H1 (cell line): ENCODE measurements at regions not wholly inside any gene's neighbourhood (a gene's known extent, or its start where the extent isn't known, plus 50 kb on each side); places are given as distances from the start of the nearest gene placed in this dataset.

Experiments used
- CTCF ChIA-PET: fragments of 300-600 bp; sonication (Branson Sonifier 250); formaldehyde crosslinking; loops from one replicate; lab custom pipeline; 2021; ENCODE audit not compliant: partially characterized antibody; lab: Charles Lee
- POLR2A ChIA-PET: fragments of 300-600 bp; sonication (Branson Sonifier 250); formaldehyde crosslinking; loops from one replicate; lab custom pipeline; 2021; ENCODE audit warnings: inconsistent platforms; ENCODE audit not compliant: partially characterized antibody; lab: Charles Lee
- DNase-seq, 2 experiments: peaks; one replicate each; pipeline versions ENCODE4 v3.0.0 to v3.0.0-alpha.2; 2010 to 2022; ENCODE audit warnings: low spot score in 2 of 2, low read depth in 1 of 2, mixed read lengths in 1 of 2
- FAIRE-seq: peaks from 2 replicates; lab custom pipeline; 2011; peaks lifted over from hg19 to GRCh38; lab: Jason Lieb, UNC
- H2AFZ ChIP-seq: 2 replicates; pipeline ENCODE4 v1.8.1; 2012; ENCODE audit warnings: low read length, inconsistent platforms
- H2AK5ac ChIP-seq: 2 replicates; pipeline ENCODE4 v1.6.1; 2013; ENCODE audit warnings: low read depth, low read length
- H2BK120ac ChIP-seq: replicated peaks from 2 replicates; pipeline ENCODE3; 2013; ENCODE audit warnings: low read depth, low read length, inconsistent platforms
- H2BK12ac ChIP-seq: 2 replicates; pipeline ENCODE4 v1.6.1; 2013; ENCODE audit warnings: low read depth, low read length
- H2BK15ac ChIP-seq: 2 replicates; pipeline ENCODE4 v1.6.1; 2013; ENCODE audit warnings: low read length
- H2BK20ac ChIP-seq: 2 replicates; pipeline ENCODE4 v1.6.1; 2013; ENCODE audit warnings: low read length
- H2BK5ac ChIP-seq: 2 replicates; pipeline ENCODE4 v1.6.1; 2013; ENCODE audit warnings: low read depth, low read length
- H3K14ac ChIP-seq: 2 replicates; pipeline ENCODE4 v1.6.1; 2013; ENCODE audit warnings: inconsistent platforms; ENCODE audit not compliant: insufficient read length
- H3K18ac ChIP-seq: 2 replicates; pipeline ENCODE4 v1.6.1; 2013; ENCODE audit warnings: low read length; ENCODE audit errors: extremely low read depth
- H3K23ac ChIP-seq: 2 replicates; pipeline ENCODE4 v1.6.1; 2013; ENCODE audit warnings: inconsistent platforms; ENCODE audit not compliant: insufficient read length
- H3K23me2 ChIP-seq: 2 replicates; pipeline ENCODE4 v1.6.1; 2013; ENCODE audit warnings: low read depth, low read length
- H3K27ac ChIP-seq: 2 replicates; pipeline ENCODE4 v1.6.1; 2011; ENCODE audit warnings: low read depth, low read length, inconsistent platforms
- H3K27me3 ChIP-seq, 4 experiments: replicated peaks in 1 of 4; 1 replicate in 1 of 4; 2 replicates in 3 of 4; pipeline versions ENCODE4 v1.6.1 to v1.8.1; 2011 to 2013; ENCODE audit warnings: low read length in 3 of 4, mild to moderate bottlenecking in 3 of 4, inconsistent platforms in 2 of 4, mixed read lengths in 2 of 4, moderate library complexity in 1 of 4; ENCODE audit not compliant: control insufficient read depth in 3 of 4, insufficient read depth in 3 of 4; ENCODE audit errors: extremely low read depth in 1 of 4
- H3K36me3 ChIP-seq, 4 experiments: 2 replicates each; pipeline versions ENCODE4 v1.6.1 to v1.8.1; 2011 to 2013; ENCODE audit warnings: mild to moderate bottlenecking in 4 of 4, low read length in 3 of 4, moderate library complexity in 2 of 4, control low read depth in 1 of 4, inconsistent platforms in 1 of 4; ENCODE audit not compliant: insufficient read depth in 4 of 4, control insufficient read depth in 2 of 4
- H3K4ac ChIP-seq: replicated peaks from 2 replicates; pipeline ENCODE3; 2013; ENCODE audit warnings: low read length, low read depth, mixed read lengths, inconsistent platforms; ENCODE audit not compliant: insufficient read length
- H3K4me1 ChIP-seq, 4 experiments: replicated peaks in 1 of 4; 1 replicate in 1 of 4; 2 replicates in 3 of 4; pipeline versions ENCODE4 v1.6.1 to v1.8.1; 2011 to 2013; ENCODE audit warnings: low read length in 3 of 4, inconsistent platforms in 2 of 4, mixed read lengths in 1 of 4; ENCODE audit not compliant: insufficient read depth in 4 of 4, control insufficient read depth in 3 of 4
- H3K4me2 ChIP-seq, 2 experiments: 2 replicates each; pipeline versions ENCODE4 v1.6.1 to v1.8.1; 2011 to 2013; ENCODE audit warnings: low read depth in 2 of 2, low read length in 2 of 2, control low read depth in 1 of 2, inconsistent platforms in 1 of 2, mild to moderate bottlenecking in 1 of 2; ENCODE audit not compliant: insufficient read depth in 1 of 2
- H3K4me3 ChIP-seq, 4 experiments: fragments of 200-600, 300-600 bp in 1 of 4; sonication (generic), shearing (Covaris generic), sonication (Bioruptor Twin) in 1 of 4; 2 replicates each; pipeline versions ENCODE4 v1.5.1 to v1.8.1; 2011 to 2016; ENCODE audit warnings: low read length in 4 of 4, low read depth in 3 of 4, control low read depth in 2 of 4, inconsistent platforms in 2 of 4, mild to moderate bottlenecking in 2 of 4, mixed read lengths in 1 of 4, moderate library complexity in 1 of 4; ENCODE audit not compliant: insufficient read depth in 2 of 4; ENCODE audit errors: extremely low read depth in 1 of 4
- H3K56ac ChIP-seq: replicated peaks from 2 replicates; pipeline ENCODE3; 2013; ENCODE audit warnings: low read depth, mild to moderate bottlenecking, mixed read lengths, low read length, inconsistent platforms; ENCODE audit not compliant: insufficient read length
- H3K79me1 ChIP-seq: 2 replicates; pipeline ENCODE4 v1.6.1; 2013; ENCODE audit warnings: low read depth, low read length, control low read depth
- H3K79me2 ChIP-seq, 2 experiments: 2 replicates each; pipeline versions ENCODE4 v1.6.1 to v1.8.1; 2012 to 2013; ENCODE audit warnings: low read length in 2 of 2, mild to moderate bottlenecking in 2 of 2, inconsistent platforms in 1 of 2; ENCODE audit not compliant: insufficient read depth in 2 of 2, control insufficient read depth in 1 of 2
- H3K9ac ChIP-seq, 4 experiments: replicated peaks in 1 of 4; 1 replicate in 1 of 4; 2 replicates in 3 of 4; pipeline versions ENCODE4 v1.6.1 to v1.8.1; 2011 to 2013; ENCODE audit warnings: low read depth in 3 of 4, low read length in 3 of 4, control low read depth in 2 of 4, mild to moderate bottlenecking in 2 of 4, moderate library complexity in 2 of 4, inconsistent platforms in 1 of 4; ENCODE audit errors: extremely low read depth in 1 of 4
- H3K9me3 ChIP-seq, 2 experiments: 2 replicates each; pipeline versions ENCODE4 v1.6.1 to v1.8.1; 2012 to 2013; ENCODE audit warnings: mild to moderate bottlenecking in 2 of 2, moderate library complexity in 2 of 2, control low read depth in 1 of 2, inconsistent platforms in 1 of 2, low read depth in 1 of 2, low read length in 1 of 2, mixed read lengths in 1 of 2; ENCODE audit not compliant: insufficient read depth in 2 of 2
- H4K20me1 ChIP-seq, 2 experiments: replicated peaks in 1 of 2; 2 replicates each; pipeline versions ENCODE3 to v1.8.1; 2011 to 2013; ENCODE audit warnings: inconsistent platforms in 2 of 2, low read length in 2 of 2, mild to moderate bottlenecking in 1 of 2; ENCODE audit not compliant: insufficient read depth in 2 of 2, control insufficient read depth in 1 of 2
- H4K5ac ChIP-seq: 2 replicates; pipeline ENCODE4 v1.6.1; 2013; ENCODE audit warnings: low read length, low read depth, mixed read lengths, inconsistent platforms; ENCODE audit not compliant: insufficient read length
- H4K8ac ChIP-seq: 2 replicates; pipeline ENCODE4 v1.8.0; 2013; ENCODE audit warnings: mild to moderate bottlenecking, moderate library complexity, low read length, inconsistent platforms; ENCODE audit not compliant: insufficient read depth; ENCODE audit errors: extremely low read depth
- H4K91ac ChIP-seq: replicated peaks from 2 replicates; pipeline ENCODE3; 2013; ENCODE audit warnings: low read length, mixed read lengths, inconsistent platforms; ENCODE audit not compliant: insufficient read length
- BRCA1 ChIP-seq: IDR thresholded peaks from 2 replicates; pipeline ENCODE4 v1.6.1; 2012; ENCODE audit warnings: low read depth, low read length, improper control_type of control experiment
- CTBP2 ChIP-seq: IDR thresholded peaks from 2 replicates; pipeline ENCODE4 v1.7.0; 2011; ENCODE audit warnings: borderline replicate concordance, mild to moderate bottlenecking, moderate library complexity, mixed read lengths, low read length; ENCODE audit not compliant: insufficient read depth, insufficient read length
- JUN ChIP-seq: IDR thresholded peaks from 2 replicates; pipeline ENCODE4 v1.6.1; 2011; ENCODE audit warnings: low read depth, mild to moderate bottlenecking, improper control_type of control experiment, low read length
- KDM1A ChIP-seq: fragments of 200-600, 300-600 bp; sonication (generic); IDR thresholded peaks from 2 replicates; pipeline ENCODE4 v1.7.1; 2016; ENCODE audit warnings: mild to moderate bottlenecking, low read length, borderline replicate concordance
- RAD21 ChIP-seq, 2 experiments: IDR thresholded peaks in 1 of 2; conservative IDR thresholded peaks in 1 of 2; 2 replicates each; pipeline ENCODE4 v1.6.1; 2011; ENCODE audit warnings: low read depth in 2 of 2, low read length in 2 of 2, improper control_type of control experiment in 1 of 2, inconsistent platforms in 1 of 2, mild to moderate bottlenecking in 1 of 2, moderate library complexity in 1 of 2
- RFX5 ChIP-seq: IDR thresholded peaks from 2 replicates; pipeline ENCODE4 v1.6.1; 2011; ENCODE audit warnings: low read depth, low read length, improper control_type of control experiment, borderline replicate concordance
- SAP30 ChIP-seq: fragments of 300-600 bp; sonication (generic); IDR thresholded peaks from 2 replicates; pipeline ENCODE4 v1.7.1; 2012; ENCODE audit warnings: low read length, moderate library complexity, mild to moderate bottlenecking, inconsistent platforms; ENCODE audit not compliant: insufficient read depth, insufficient replicate concordance
- SIRT6 ChIP-seq: IDR thresholded peaks from one replicate; pipeline ENCODE4 v1.7.1; 2012; ENCODE audit warnings: low read length, inconsistent platforms
- TCF12 ChIP-seq: IDR thresholded peaks from 2 replicates; pipeline ENCODE4 v1.6.1; 2011; ENCODE audit warnings: low read depth, mild to moderate bottlenecking, low read length
- TEAD4 ChIP-seq: IDR thresholded peaks from 2 replicates; pipeline ENCODE4 v1.6.1; 2012; ENCODE audit warnings: low read depth, low read length, inconsistent platforms, mixed read lengths
- USF2 ChIP-seq: IDR thresholded peaks from 2 replicates; pipeline ENCODE4 v1.6.1; 2011; ENCODE audit warnings: low read length, improper control_type of control experiment
- WGBS, 2 experiments: shearing (Covaris generic) in 1 of 2; methylation state at CpG; one replicate each; pipeline versions ENCODE4 v1.1.6 to v1.1.7; 2013 to 2015; ENCODE audit warnings: low lambda C conversion rate in 2 of 2, mixed read lengths in 2 of 2, inconsistent platforms in 1 of 2, low coverage in 1 of 2, missing lambda C conversion rate in 1 of 2; ENCODE audit not compliant: insufficient replicate concordance in 2 of 2, insufficient coverage in 1 of 2, insufficient read length in 1 of 2; ENCODE audit errors: extremely low coverage in 1 of 2, missing lambda C conversion rate in 1 of 2; 5-methylcytosine and 5-hydroxymethylcytosine counted together
- TF ChIP-seq, protein P1 (sequence below): IDR thresholded peaks from 2 replicates; pipeline ENCODE4 v1.6.1; 2012; ENCODE audit warnings: low read length, inconsistent platforms

DNA sequence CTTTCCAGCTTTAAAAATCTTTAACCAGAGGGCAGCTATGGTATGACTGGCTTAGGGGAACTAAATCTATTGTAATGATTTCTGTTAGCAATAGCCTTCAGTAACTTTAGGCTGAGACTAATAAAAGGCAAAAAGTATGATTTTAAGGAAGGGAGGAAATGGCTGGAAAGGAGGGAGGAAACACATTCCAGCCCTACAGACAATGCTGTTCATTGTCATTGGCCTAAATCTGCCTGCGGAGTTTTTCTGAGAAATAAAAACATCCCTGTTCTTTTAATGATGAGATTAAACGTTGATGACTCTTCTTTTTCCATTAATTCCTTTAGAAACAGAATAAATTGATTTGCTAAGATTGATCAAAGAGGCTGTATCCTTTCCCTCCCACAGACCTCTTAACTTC lies 99.6 kb upstream of the GRAMD1B start:
- Histone ChIP-seq H3K27me3 (no peaks in the 10 kb centered on the region), H4K91ac (no peak overlapping the region), H3K18ac (no peak overlapping the region), H3K56ac (no peak overlapping the region), H2BK5ac (no peak overlapping the region), H2AFZ (no peak overlapping the region), H4K8ac (no peak overlapping the region), H3K9ac (no peak overlapping the region), H2BK120ac (no peak overlapping the region), H2BK12ac (no peak overlapping the region), H3K79me2 (no peaks in the 10 kb centered on the region), H3K14ac (no peak overlapping the region), H4K20me1 (no peaks in the 10 kb centered on the region), H3K4me2 (no peak overlapping the region), H3K27ac (no peak overlapping the region), H4K5ac (no peak overlapping the region), H2BK20ac (no peak overlapping the region), H3K79me1 (no peaks in the 10 kb centered on the region), H3K23me2 (no peaks in the 10 kb centered on the region), H3K36me3 (no peaks in the 10 kb centered on the region), H3K4me1 (no peaks in the 10 kb centered on the region), H3K4ac (no peak overlapping the region), H3K23ac (no peak overlapping the region), H2BK15ac (no peak overlapping the region), H3K9me3 (peaks cover 4 to 5% of the 10 kb centered on the region in 2 experiments; a peak in 1 of 4 replicates), H2AK5ac (no peak overlapping the region), H3K4me3 (no peak overlapping the region)
- 77% methylated on average over 2 of the region's 2 CpGs; no CpG with 5 or more reads in 1 of the 2 experiments for WGBS, 2 experiments
- POLR2A ChIA-PET = no interaction called here
- FAIRE-seq (no peak), DNase-seq (no peak)
- CTCF ChIA-PET = interaction anchor here (0.6 to 1.5 kb wide), 3 partner anchors 12 to 46 kb away, joined by 3 read pairs; no protein-coding TSS in a partner anchor
- TF ChIP-seq, protein P1, sequence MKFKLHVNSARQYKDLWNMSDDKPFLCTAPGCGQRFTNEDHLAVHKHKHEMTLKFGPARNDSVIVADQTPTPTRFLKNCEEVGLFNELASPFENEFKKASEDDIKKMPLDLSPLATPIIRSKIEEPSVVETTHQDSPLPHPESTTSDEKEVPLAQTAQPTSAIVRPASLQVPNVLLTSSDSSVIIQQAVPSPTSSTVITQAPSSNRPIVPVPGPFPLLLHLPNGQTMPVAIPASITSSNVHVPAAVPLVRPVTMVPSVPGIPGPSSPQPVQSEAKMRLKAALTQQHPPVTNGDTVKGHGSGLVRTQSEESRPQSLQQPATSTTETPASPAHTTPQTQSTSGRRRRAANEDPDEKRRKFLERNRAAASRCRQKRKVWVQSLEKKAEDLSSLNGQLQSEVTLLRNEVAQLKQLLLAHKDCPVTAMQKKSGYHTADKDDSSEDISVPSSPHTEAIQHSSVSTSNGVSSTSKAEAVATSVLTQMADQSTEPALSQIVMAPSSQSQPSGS = no peak
- TF ChIP-seq TEAD4 (no peak), CTBP2 (no peak), RFX5 (no peak), SIRT6 (no peak), TCF12 (no peak), USF2 (no peak), KDM1A (no peak), RAD21 (IDR thresholded peaks at IDR 0.05 in 1 of 2, conservative IDR thresholded peaks at IDR 0.05 in 1 of 2; ENCODE audit: low read depth in 2 of 2, low read length in 2 of 2) (no peak), SAP30 (no peak), BRCA1 (no peak), JUN (no peak)
